IMR-90 (cell line): ENCODE measurements at regions not wholly inside any gene's neighbourhood (a gene's known extent, or its start where the extent isn't known, plus 50 kb on each side); places are given as distances from the start of the nearest gene placed in this dataset.
A peak's percentile ranks its signal among the peaks of the same experiment; 100 is the strongest.

Experiments used
- ATAC-seq: fragments of 200-7000 bp; cut with Tn5 transposase; 2 replicates; pipeline ENCODE4 v1.9.1; 2020; ENCODE audit warnings: low read depth, mild to moderate bottlenecking, moderate library complexity
- BruUV-seq: library from RNA; stranded (reverse); fragments of 400-500 nt; replicated peaks from 2 replicates; lab custom pipeline; 2021; lab: Mats Ljungman, UMichigan
- CTCF ChIA-PET: fragments of 300-600 bp; formaldehyde crosslinking; extraction: SDS; loops from one replicate; lab custom pipeline; 2021; ENCODE audit warnings: antibody characterized with exemption; lab: Yijun Ruan, JAX
- POLR2A ChIA-PET: fragments of 300-600 bp; sonication (Branson Sonifier 250); formaldehyde crosslinking; loops from one replicate; lab custom pipeline; 2022; ENCODE audit warnings: antibody characterized with exemption; ENCODE audit not compliant: unreplicated experiment; lab: Charles Lee
- DNase-seq: peaks from one replicate; pipeline ENCODE4 v3.0.0; 2013
- H2AFZ ChIP-seq: replicated peaks from 2 replicates; pipeline ENCODE3; 2013; ENCODE audit warnings: low read length, mild to moderate bottlenecking; ENCODE audit not compliant: poor library complexity
- H2AK5ac ChIP-seq: 2 replicates; pipeline ENCODE4 v1.6.1; 2013; ENCODE audit warnings: low read depth, low read length, inconsistent platforms
- H2AK9ac ChIP-seq: replicated peaks from 2 replicates; pipeline ENCODE3; 2013; ENCODE audit warnings: mild to moderate bottlenecking, low read depth, low read length, moderate library complexity; ENCODE audit not compliant: poor library complexity
- H2BK120ac ChIP-seq: 2 replicates; pipeline ENCODE4 v1.6.1; 2013; ENCODE audit warnings: low read depth, low read length, inconsistent platforms
- H2BK15ac ChIP-seq: 3 replicates; pipeline ENCODE4 v1.6.1; 2013; ENCODE audit warnings: low read depth, low read length, inconsistent platforms
- H2BK20ac ChIP-seq: 2 replicates; pipeline ENCODE4 v1.6.1; 2013; ENCODE audit warnings: low read depth, mild to moderate bottlenecking, inconsistent platforms, low read length, moderate library complexity
- H2BK5ac ChIP-seq: 2 replicates; pipeline ENCODE4 v1.6.1; 2013; ENCODE audit warnings: mild to moderate bottlenecking, low read depth, low read length, inconsistent platforms; ENCODE audit not compliant: poor library complexity, severe bottlenecking
- H3K14ac ChIP-seq: replicated peaks from 2 replicates; pipeline ENCODE4 v1.6.1; 2013; ENCODE audit warnings: low read depth, low read length, inconsistent platforms
- H3K18ac ChIP-seq: 2 replicates; pipeline ENCODE4 v1.6.1; 2013; ENCODE audit warnings: low read depth, low read length, control low read depth
- H3K23ac ChIP-seq: 2 replicates; pipeline ENCODE4 v1.6.1; 2013; ENCODE audit warnings: low read depth, low read length, inconsistent platforms
- H3K27ac ChIP-seq: 2 replicates; pipeline ENCODE4 v1.5.1; 2013; ENCODE audit warnings: mild to moderate bottlenecking, control low read depth, low read length; ENCODE audit not compliant: insufficient read depth
- H3K27me3 ChIP-seq: 2 replicates; pipeline ENCODE4 v1.6.1; 2013; ENCODE audit warnings: low read length; ENCODE audit not compliant: control insufficient read depth, insufficient read depth
- H3K36me3 ChIP-seq: 2 replicates; pipeline ENCODE4 v1.6.1; 2013; ENCODE audit warnings: low read length, mixed read lengths; ENCODE audit not compliant: control insufficient read depth, insufficient read depth
- H3K4ac ChIP-seq: 2 replicates; pipeline ENCODE4 v1.6.1; 2013; ENCODE audit warnings: low read depth, low read length, inconsistent platforms
- H3K4me1 ChIP-seq: 2 replicates; pipeline ENCODE4 v1.6.1; 2013; ENCODE audit warnings: low read length, mixed read lengths; ENCODE audit not compliant: control insufficient read depth, insufficient read depth
- H3K4me2 ChIP-seq: 2 replicates; pipeline ENCODE4 v1.6.1; 2013; ENCODE audit warnings: low read depth, mild to moderate bottlenecking, control low read depth, low read length, moderate library complexity
- H3K4me3 ChIP-seq: 2 replicates; pipeline ENCODE4 v1.5.1; 2013; ENCODE audit warnings: low read depth, mild to moderate bottlenecking, control low read depth, low read length, moderate library complexity; ENCODE audit not compliant: insufficient read depth
- H3K56ac ChIP-seq: 2 replicates; pipeline ENCODE4 v1.6.1; 2013; ENCODE audit warnings: low read length, inconsistent platforms; ENCODE audit not compliant: insufficient read depth; ENCODE audit errors: extremely low read depth
- H3K79me1 ChIP-seq, 2 experiments: 2 replicates each; pipeline ENCODE4 v1.6.1; 2013; ENCODE audit warnings: low read length in 2 of 2, inconsistent platforms in 1 of 2, low read depth in 1 of 2
- H3K9ac ChIP-seq: 2 replicates; pipeline ENCODE4 v1.6.1; 2013; ENCODE audit warnings: low read depth, low read length, control low read depth
- H3K9me1 ChIP-seq: 2 replicates; pipeline ENCODE4 v1.6.1; 2013; ENCODE audit warnings: low read length, inconsistent platforms; ENCODE audit not compliant: insufficient read depth
- H3K9me3 ChIP-seq: 2 replicates; pipeline ENCODE4 v1.6.1; 2013; ENCODE audit warnings: low read length; ENCODE audit not compliant: control insufficient read depth, insufficient read depth
- H4K20me1 ChIP-seq: 2 replicates; pipeline ENCODE4 v1.6.1; 2013; ENCODE audit warnings: low read length, inconsistent platforms; ENCODE audit not compliant: insufficient read depth
- H4K5ac ChIP-seq: 2 replicates; pipeline ENCODE4 v1.6.1; 2013; ENCODE audit warnings: mild to moderate bottlenecking, low read depth, low read length, control low read depth
- H4K8ac ChIP-seq, 2 experiments: 2 replicates each; pipeline ENCODE4 v1.6.1; 2013; ENCODE audit warnings: low read depth in 2 of 2, low read length in 2 of 2, control low read depth in 1 of 2, inconsistent platforms in 1 of 2
- H4K91ac ChIP-seq: 2 replicates; pipeline ENCODE4 v1.6.1; 2013; ENCODE audit warnings: low read depth, low read length, inconsistent platforms; ENCODE audit not compliant: insufficient read depth
- CEBPB ChIP-seq: IDR thresholded peaks from 2 replicates; pipeline ENCODE4 v1.6.1; 2012; ENCODE audit warnings: low read depth, low read length, improper control_type of control experiment
- CHD1 ChIP-seq: IDR thresholded peaks from 2 replicates; pipeline ENCODE4 v1.6.1; 2012; ENCODE audit warnings: low read depth, low read length, improper control_type of control experiment
- FOS ChIP-seq: fragments of 150-350 bp; IDR thresholded peaks from 2 replicates; pipeline ENCODE4 v1.6.1; 2016; ENCODE audit warnings: low read depth, low read length
- MAFK ChIP-seq: IDR thresholded peaks from 2 replicates; pipeline ENCODE4 v1.6.1; 2012; ENCODE audit warnings: low read depth, low read length, improper control_type of control experiment
- MXI1 ChIP-seq: IDR thresholded peaks from 2 replicates; pipeline ENCODE4 v1.6.1; 2012; ENCODE audit warnings: low read depth, mild to moderate bottlenecking, low read length, moderate library complexity, borderline replicate concordance
- NFE2L2 ChIP-seq: fragments of 150-350 bp; IDR thresholded peaks from 2 replicates; pipeline ENCODE4 v1.6.1; 2016; ENCODE audit warnings: low read depth, mild to moderate bottlenecking, low read length
- USF2 ChIP-seq: fragments of 150-350 bp; IDR thresholded peaks from 2 replicates; pipeline ENCODE4 v1.6.1; 2017; ENCODE audit warnings: mild to moderate bottlenecking, antibody characterized with exemption, low read length, low read depth
- WGBS, 2 experiments: methylation state at CpG; one replicate each; pipeline versions ENCODE4 v1.1.5 to v1.1.7; 2013; ENCODE audit warnings: missing lambda C conversion rate in 2 of 2; ENCODE audit not compliant: insufficient read length in 1 of 2; ENCODE audit errors: extremely low coverage in 2 of 2; 5-methylcytosine and 5-hydroxymethylcytosine counted together
- dilution Hi-C: fragments of 300-500 bp; cut with HindIII; formaldehyde crosslinking; loops from one replicate; pipeline ENCODE4 v1.14.3; 2018; ENCODE audit warnings: low sequenced_read_pairs; ENCODE audit not compliant: unreplicated experiment
- in situ Hi-C: fragments of 300-500 bp; cut with MboI; formaldehyde crosslinking; loops from 3 replicates; pipeline ENCODE4 v1.14.3; 2019; ENCODE audit warnings: low sequenced_read_pairs, inconsistent platforms, mixed read lengths
- intact Hi-C: fragments of 100-400 bp; cut with micrococcal nuclease; formaldehyde crosslinking; loops from 2 replicates; pipeline ENCODE4 v1.10.0; 2022

DNA sequence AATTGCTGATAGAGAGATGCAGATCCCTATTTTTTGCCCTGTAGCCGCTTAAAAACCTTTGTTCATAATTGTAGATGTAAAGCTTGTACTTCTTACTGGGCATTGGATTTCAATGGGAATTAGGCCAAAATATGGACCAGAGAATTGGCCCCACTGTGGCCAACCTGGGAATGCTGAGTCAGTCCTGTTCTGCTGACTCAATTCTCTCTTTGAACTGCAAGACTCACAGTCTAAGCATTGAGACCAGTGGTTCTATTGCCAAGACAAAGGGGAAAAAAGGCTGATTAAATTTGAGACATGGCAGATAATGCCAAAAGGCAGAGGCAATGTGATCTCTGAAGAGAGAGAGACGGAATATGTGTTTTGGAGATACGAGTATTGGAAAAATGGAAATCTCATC, 72.5 kb upstream of the UBL3 start:
- Histone ChIP-seq H3K56ac (peak overlapping the region; percentile 49; the same call in 1 of the 2 replicates), H3K79me1 (peaks cover 0 to 3% of the 10 kb centered on the region in 2 experiments; a peak in 1 of 4 replicates), H2BK20ac (peak overlapping the region; percentile 81), H3K9me1 (peaks cover 32% of the 10 kb centered on the region), H2AK5ac (peak overlapping the region; percentile 86; the same call in 1 of the 2 replicates), H3K4me1 (peaks cover 27% of the 10 kb centered on the region), H2BK15ac (peak overlapping the region; percentile 13; the same call in 1 of the 3 replicates), H3K4me3 (no peak overlapping the region), H4K8ac (peak overlapping the region; percentile 11 to 51; a peak in 2 of 4 replicates), H3K23ac (peak overlapping the region; percentile 49; the same call in 1 of the 2 replicates), H3K36me3 (no peaks in the 10 kb centered on the region), H3K18ac (peak overlapping the region; percentile 71), H3K14ac (peak overlapping the region; percentile 77), H3K27ac (no peak overlapping the region; the same call in 1 of the 2 replicates), H2BK120ac (peak overlapping the region; percentile 94), H4K5ac (peak overlapping the region; percentile 61; the same call in 1 of the 2 replicates), H3K4ac (peak overlapping the region; percentile 82), H2AFZ (no peak overlapping the region), H3K9ac (no peak overlapping the region), H3K4me2 (no peak overlapping the region), H4K20me1 (peaks cover 10% of the 10 kb centered on the region; the same call in 1 of the 2 replicates), H4K91ac (peak overlapping the region; percentile 78; the same call in 1 of the 2 replicates), H2AK9ac (no peak overlapping the region), H2BK5ac (peak overlapping the region; percentile 90), H3K27me3 (no peaks in the 10 kb centered on the region), H3K9me3 (no peaks in the 10 kb centered on the region)
- ChIA-PET POLR2A (no interaction called here), CTCF (interaction anchor here (1.1 to 1.4 kb wide), 4 partner anchors 56 to 190 kb away, joined by 3 to 4 read pairs (median 3); no protein-coding TSS in a partner anchor)
- peak; percentile 71 for DNase-seq
- in situ Hi-C loops, result loop anchor here (10.0 kb wide), 1 partner anchor 192 kb away; no protein-coding TSS in a partner anchor
- 80% methylated on average over 1 of the region's 3 CpGs; no CpG with 5 or more reads in 1 of the 2 experiments for WGBS, 2 experiments
- no TSS peak for BruUV-seq
- intact Hi-C loops, result loop anchor here (5.0 kb wide), 1 partner anchor 416 kb away; no protein-coding TSS in a partner anchor
- TF ChIP-seq NFE2L2, result peak; percentile 62; the same call in 1 of the 2 replicates
- TF ChIP-seq CEBPB, result peak; percentile 25; the same call in 1 of the 2 replicates
- TF ChIP-seq MXI1, result no peak
- no peak for TF ChIP-seq CHD1
- peak; percentile 18; the same call in 1 of the 2 replicates for TF ChIP-seq FOS
- no peak for TF ChIP-seq USF2
- TF ChIP-seq MAFK, result peak; percentile 93
- no peak for ATAC-seq
- dilution Hi-C loops, result no loop called here
